ENCODE measurements at regions not wholly inside any gene's neighbourhood (a gene's known extent, or its start where the extent isn't known, plus 50 kb on each side); places are given as distances from the start of the nearest gene placed in this dataset.

- TF ChIP-seq CTCF (conservative IDR thresholded peaks at IDR 0.05), result no peak
- TF ChIP-seq EZH2 (IDR thresholded peaks at IDR 0.05; ENCODE audit: low read depth), result no peak
Measured at GRCh38 chr6:135116571-135116970, 61.9 kb upstream of the HBS1L start.

Measured in PC-9 (cell line).